NCI-H1417 treated with DMSO at 0.1 percent for 48 hours (cell line): ENCODE measurements at regions not wholly inside any gene's neighbourhood (a gene's known extent, or its start where the extent isn't known, plus 50 kb on each side); places are given as distances from the start of the nearest gene placed in this dataset.

Source experiments
- DNase-seq: peaks from one replicate; lab custom pipeline; 2025; lab: John Stamatoyannopoulos, UW

DNA sequence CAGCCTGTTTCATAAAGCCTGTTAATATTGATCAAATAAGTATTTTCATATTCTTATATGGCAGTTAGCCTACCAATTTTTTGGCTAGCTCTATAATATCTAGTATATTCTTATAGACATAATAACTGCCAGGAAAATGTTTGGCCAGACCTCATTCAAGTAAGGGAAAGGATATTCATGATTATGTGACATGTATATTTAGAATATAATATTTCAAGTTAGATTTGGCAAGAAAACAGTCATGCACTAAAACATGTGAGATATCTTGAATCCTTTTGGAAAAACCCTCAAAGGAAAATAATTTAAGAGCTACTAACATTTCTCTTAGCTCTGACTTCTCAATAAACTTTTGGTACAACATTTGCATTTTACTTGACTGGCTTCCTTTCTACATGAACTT is 694.1 kb downstream of the PLCL1 start:
- no peak for DNase-seq

DNA sequence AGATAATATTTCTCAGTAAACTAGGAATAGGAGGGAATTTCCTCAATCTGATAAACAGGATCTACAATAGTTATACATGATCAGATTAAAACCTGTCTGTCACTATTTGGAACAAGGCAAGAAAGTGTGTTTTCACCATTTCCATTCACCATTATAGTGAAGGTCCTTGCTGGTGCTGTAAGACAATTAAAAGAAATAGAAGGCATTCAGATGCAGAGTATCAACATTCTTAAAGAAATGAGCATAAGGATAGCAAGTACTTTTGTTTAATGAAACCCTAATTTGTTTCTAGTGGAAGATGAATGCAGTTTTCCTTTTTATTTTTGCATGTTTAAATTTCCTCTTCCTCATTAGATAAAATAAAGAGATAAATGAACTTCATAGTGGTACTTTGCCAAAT is 693.7 kb downstream of the PLCL1 start:
- DNase-seq = no peak

GRCh38 chr2:198494931-198495330 is 690.5 kb downstream of the PLCL1 start:
- DNase-seq = no peak

DNA sequence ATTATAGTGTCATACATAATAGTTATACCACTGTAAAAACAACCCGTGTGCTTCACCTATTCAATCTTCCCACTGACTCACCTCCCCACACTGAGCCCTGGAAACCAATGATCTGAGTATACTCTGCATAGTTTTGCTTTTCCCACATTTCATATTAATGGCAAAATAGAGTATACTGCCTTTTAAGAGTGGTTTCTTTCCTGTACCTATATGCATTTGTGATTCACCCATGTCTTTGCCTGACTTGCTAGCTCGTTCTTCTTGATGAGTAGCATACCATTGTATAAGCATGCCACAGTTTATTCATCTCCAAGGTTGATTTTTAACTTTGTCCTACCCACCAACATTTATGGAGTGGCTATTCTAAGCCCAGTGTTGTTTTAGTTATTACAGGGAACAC is 686.4 kb downstream of the PLCL1 start:
- no peak for DNase-seq

GRCh38 chr2:198488964-198489363 is 684.6 kb downstream of the PLCL1 start:
- no peak for DNase-seq

GRCh38 chr2:198483051-198483450 is 678.7 kb downstream of the PLCL1 start:
- DNase-seq = no peak

DNA sequence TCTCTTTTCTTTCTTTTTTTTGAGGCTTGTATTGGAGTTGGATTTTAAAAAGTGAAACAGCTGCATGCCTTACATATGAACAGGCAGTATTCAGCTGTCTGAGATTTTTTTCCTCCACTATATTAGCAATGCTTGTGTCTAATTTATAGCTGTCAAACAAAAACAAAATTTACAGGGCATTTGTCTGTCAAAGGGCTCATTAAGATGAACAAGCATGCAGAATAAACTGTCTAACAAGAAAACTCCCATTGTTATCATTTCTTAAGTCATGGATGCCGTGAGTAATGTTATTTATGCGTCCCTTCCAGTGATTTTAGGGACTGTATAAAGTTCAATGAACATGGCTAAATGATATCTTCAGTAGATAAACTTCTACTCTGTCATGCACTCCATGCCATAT is 674.7 kb downstream of the PLCL1 start:
- DNase-seq = no peak

DNA sequence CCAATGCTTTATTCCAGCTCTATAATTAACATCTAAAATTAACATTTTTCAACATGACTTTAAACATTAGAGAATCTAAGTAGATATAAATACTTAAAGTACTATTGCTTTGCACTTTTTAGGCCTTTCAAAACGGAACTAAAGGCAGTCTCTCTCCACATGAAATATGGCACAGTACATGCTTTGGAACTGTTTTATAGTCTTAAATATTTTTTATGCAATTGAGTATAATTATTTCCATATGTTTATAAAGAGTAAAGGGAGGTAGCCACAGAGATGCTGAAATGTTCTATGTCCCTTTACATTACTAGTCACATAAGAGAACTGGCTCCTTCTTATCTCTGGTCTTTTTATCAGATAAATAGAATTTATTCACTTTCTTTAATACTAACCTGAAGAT is 674.0 kb downstream of the PLCL1 start:
- no peak for DNase-seq

GRCh38 chr2:198476007-198476406 is 671.6 kb downstream of the PLCL1 start:
- no peak for DNase-seq

DNA sequence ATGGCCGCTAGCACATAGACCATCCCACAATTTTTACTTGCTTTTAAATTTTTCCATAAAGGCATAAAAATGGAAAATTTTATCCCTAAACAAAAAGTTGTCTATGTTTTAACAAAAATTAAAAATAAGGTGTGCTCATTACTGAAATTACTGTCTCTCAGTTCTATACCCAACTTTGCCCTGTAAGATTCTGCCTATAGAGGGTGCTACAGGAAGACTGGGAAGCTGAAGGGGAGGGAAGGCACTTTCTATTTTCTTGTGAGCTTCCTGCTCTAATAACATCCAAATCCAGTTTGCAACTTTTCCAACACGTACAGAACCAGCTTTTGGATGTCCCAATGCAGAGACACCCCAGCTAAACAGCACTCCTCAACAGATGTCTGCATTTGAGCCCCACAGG is 666.9 kb downstream of the PLCL1 start:
- no peak for DNase-seq

DNA sequence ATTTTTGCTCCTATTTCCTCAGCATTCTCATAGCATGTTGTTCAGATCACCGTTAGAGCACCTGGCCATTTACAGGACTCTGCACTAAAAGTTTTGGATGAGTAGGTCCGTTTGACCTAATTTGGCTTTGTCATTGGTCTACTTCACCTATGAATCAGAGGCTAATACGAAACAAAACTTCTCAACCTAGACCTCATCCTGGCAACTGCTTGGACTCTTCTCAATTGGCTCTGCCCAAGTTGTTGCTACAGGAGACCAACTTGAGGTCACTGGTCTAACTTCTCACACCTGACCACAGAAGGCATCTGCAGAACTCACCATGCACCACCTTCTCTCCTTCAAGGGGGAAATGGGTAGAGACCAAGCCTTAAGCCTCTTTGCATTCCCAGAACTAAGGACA is 663.7 kb downstream of the PLCL1 start:
- DNase-seq = no peak

GRCh38 chr2:198465970-198466369 is 661.6 kb downstream of the PLCL1 start:
- no peak for DNase-seq

GRCh38 chr2:198456418-198456817 is 652.0 kb downstream of the PLCL1 start:
- no peak for DNase-seq

DNA sequence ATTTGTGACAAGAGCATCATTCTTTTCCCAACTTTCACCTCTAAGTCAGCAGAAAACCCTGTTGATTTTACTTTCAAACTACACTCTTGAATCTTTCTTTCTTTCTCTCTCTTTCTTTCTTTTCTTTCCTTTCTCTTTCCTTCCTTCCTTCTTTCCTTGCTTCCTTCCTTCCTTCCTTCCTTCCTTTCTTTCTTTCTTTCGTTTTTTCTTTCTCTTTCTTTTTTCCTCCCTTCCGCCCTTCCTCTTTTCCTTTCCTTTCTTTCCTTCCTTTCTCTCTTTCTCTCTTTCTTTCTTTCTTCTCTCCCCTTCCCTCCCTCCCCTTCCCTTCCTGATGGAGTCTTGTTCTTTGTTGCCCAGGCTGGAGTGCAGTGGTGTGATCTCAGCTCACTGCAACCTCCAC is 649.5 kb downstream of the PLCL1 start:
- no peak for DNase-seq

GRCh38 chr2:198452327-198452726 is 647.9 kb downstream of the PLCL1 start:
- no peak for DNase-seq

DNA sequence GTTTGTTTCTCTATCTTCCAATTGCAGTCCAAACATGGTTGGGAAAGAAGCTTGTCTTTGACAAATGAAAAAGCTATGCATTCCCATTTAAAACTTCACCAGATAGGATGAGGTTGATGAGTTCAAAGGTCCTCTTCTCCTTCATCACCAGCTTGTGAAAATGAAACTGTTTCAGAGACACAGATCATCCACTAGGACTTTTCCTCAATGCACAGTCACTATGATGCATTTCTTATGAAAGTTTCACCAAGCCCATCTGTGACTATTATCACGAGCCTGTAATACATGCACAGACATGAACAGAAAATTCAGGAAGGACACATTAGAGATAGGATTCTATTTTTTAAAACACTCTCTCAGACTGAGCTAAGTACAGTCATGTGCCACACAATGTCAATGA is 644.4 kb downstream of the PLCL1 start:
- DNase-seq = no peak

DNA sequence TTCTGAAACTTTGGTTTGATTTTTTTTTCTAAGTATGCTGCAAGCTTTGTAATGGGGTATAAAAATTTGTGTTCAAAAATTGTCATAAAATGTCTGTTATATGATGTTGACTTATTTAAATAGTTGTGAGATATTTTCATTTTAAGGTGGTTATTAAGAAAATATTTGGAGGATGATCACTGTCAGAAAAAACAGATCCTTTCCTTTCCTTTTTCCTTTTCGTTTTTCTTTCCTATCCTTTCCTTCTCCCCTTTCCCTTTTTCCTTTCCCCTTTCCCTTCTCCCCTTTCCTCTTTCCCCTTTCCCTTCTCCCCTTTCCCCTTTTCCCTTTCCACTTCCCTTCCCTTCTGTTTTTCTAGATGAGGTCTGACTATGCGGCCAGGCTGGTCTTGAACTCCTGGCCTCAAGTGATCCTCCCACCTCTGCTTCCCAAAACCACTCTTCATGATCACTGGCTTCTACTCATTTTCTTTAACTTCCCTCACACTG is 640.5 kb downstream of the PLCL1 start:
- no peak for DNase-seq

DNA sequence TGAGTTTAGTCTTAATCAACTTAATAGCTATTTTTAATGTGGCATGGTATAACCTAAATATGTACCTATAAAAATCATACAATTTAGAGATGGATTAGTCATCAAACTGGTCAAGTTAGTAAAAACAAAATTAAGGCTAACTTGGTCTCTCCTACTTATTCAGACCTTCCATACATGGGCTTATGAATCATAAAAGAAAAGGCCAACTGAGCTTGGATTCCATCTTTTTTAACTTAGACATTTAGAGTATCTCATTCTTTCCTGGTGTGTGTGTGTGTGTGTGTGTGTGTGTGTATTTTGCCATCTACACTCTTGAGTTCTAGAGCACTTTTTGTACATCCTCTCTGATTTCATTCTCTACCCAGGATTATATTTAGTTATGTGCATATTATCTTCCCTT is 637.5 kb downstream of the PLCL1 start:
- no peak for DNase-seq

- DNase-seq = no peak
These were observed 636.9 kb downstream of the PLCL1 start for GRCh38 chr2:198441246-198441645.

- no peak for DNase-seq
These were observed 636.4 kb downstream of the PLCL1 start for GRCh38 chr2:198440833-198441232.

GRCh38 chr2:198438331-198438730 is 633.9 kb downstream of the PLCL1 start:
- no peak for DNase-seq

- DNase-seq = no peak
These were observed 619.7 kb downstream of the PLCL1 start for GRCh38 chr2:198424112-198424511.

DNA sequence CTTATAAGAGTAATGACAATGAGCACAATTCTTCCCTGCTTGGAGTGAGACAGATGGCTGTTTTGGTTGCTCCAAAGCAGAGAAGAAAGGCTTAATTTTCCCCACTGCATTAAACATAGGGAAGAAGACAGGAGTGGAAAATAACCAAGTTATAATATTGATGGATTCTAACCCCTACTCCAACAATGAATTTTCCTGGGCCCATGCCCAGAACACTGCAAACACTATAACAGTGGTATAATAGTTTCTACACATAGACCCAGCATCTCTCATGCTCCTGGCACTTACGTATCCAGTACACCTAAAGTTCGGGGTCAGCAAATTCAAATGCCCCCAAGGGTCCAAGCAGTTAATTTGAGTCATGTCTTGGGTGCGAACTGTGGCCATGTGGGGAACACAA is 613.4 kb downstream of the PLCL1 start:
- DNase-seq = no peak

DNA sequence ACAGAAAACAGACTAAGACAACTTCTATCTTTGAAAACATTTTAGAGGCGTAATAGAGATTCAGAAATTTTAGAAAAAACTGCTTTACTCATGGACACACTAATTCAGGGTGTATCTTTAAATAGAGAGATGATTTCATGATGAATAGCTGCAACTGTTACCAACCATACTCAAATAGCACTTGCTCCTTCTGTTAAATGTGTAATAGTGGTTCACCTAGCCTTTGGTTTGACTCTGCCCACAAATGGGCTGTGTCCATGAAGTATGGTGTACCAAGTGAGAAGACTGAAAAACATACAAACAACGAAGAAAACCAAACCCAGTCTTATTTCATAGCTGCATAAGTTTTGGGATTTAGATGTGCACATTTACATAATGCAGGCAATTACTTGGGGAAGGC is 610.6 kb downstream of the PLCL1 start:
- no peak for DNase-seq

DNA sequence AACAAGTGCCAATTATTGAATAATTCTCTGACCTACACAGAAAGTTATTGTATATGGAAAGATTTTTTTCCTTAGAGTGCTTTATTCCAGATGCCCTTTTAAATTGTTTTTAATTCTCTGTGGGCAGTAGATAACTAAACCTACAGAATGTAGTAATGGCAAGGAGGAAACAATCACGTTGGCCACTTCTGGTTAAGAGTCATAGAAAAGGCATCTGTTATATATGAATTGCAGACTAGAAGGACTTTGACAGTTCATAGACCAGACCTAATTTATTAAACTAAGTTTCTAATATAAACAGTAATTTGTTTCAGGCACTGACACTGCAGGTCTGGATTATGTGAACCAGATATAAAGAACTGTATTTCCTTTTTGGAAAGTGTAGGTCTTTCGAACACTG is 607.5 kb downstream of the PLCL1 start:
- DNase-seq = no peak
